HUES6 (cell line): ENCODE measurements at regions not wholly inside any gene's neighbourhood (a gene's known extent, or its start where the extent isn't known, plus 50 kb on each side); places are given as distances from the start of the nearest gene placed in this dataset.

Experiments
- H3K27ac ChIP-seq: 2 replicates; pipeline ENCODE4 v1.7.0; 2013; ENCODE audit warnings: low read depth, mild to moderate bottlenecking, low read length, inconsistent platforms
- H3K27me3 ChIP-seq: 2 replicates; pipeline ENCODE4 v1.6.1; 2013; ENCODE audit warnings: low read length; ENCODE audit not compliant: control insufficient read depth, insufficient read depth
- H3K36me3 ChIP-seq: 2 replicates; pipeline ENCODE4 v1.6.1; 2013; ENCODE audit warnings: low read length; ENCODE audit not compliant: control insufficient read depth, insufficient read depth
- H3K4me1 ChIP-seq: 2 replicates; pipeline ENCODE4 v1.6.1; 2013; ENCODE audit warnings: low read length; ENCODE audit not compliant: control insufficient read depth, insufficient read depth
- H3K4me3 ChIP-seq: 2 replicates; pipeline ENCODE4 v1.5.1; 2013; ENCODE audit warnings: low read depth, low read length
- H3K9ac ChIP-seq: one replicate; pipeline ENCODE4 v1.6.1; 2013; ENCODE audit warnings: mild to moderate bottlenecking, low read length
- H3K9me3 ChIP-seq: 2 replicates; pipeline ENCODE4 v1.6.1; 2013; ENCODE audit warnings: low read depth, low read length; ENCODE audit not compliant: control insufficient read depth, insufficient read depth

DNA sequence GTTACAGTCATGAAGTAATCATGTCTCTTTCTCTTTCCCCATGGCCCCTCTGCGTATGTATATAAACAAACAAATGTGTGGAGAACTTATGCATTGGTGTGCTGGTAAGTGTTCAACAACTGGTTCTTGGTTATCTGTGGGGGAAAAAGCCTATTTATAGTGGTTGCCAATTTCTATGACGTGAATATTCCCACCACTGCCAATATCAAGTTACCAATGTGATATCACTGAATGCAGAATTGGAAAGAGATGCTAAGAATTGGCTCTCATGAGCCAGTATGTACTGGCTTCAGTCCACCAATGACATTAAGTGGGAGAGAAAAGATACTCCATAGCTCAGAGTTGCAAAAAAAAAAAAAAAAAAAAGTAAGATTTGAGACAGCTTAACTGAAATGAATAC is 399.7 kb downstream of the REEP3 start:
- Histone ChIP-seq H3K9me3 (no peaks in the 10 kb centered on the region), H3K27ac (no peak overlapping the region), H3K4me1 (peaks cover 17% of the 10 kb centered on the region), H3K27me3 (no peaks in the 10 kb centered on the region), H3K4me3 (no peak overlapping the region), H3K36me3 (no peaks in the 10 kb centered on the region), H3K9ac (no peak overlapping the region)

DNA sequence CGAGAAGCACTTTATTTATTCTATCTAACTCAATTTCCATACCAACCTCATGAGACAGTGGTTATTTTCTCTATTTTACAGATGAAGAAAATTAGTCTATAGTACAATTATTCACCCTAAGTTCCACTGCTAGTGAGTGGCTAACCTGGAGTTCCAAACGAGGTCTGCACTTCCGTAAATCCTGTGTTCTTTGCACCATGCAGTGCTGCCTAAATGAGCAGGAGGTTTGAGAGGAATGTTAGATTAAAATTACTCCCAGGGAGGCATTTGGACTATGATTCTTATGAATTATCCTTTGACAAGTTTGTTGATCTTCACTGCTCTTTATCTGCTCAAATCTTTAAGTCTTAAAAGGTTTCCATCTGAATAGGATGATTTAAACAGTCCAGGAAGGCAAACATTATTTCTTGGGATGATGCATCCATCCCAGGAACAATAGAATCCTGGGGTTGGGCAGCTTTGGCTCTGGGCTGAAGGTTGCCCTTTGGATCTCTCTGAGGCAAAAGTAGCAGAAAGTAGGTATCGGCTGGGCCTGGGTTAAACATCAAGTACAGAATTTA is 400.8 kb downstream of the REEP3 start:
- H3K4me1 ChIP-seq: peaks cover 16% of the 10 kb centered on the region
- H3K9me3 ChIP-seq: no peaks in the 10 kb centered on the region
- H3K4me3 ChIP-seq: no peak overlapping the region
- H3K36me3 ChIP-seq: no peaks in the 10 kb centered on the region
- no peaks in the 10 kb centered on the region for H3K27me3 ChIP-seq
- H3K27ac ChIP-seq: no peak overlapping the region
- no peak overlapping the region for H3K9ac ChIP-seq

DNA sequence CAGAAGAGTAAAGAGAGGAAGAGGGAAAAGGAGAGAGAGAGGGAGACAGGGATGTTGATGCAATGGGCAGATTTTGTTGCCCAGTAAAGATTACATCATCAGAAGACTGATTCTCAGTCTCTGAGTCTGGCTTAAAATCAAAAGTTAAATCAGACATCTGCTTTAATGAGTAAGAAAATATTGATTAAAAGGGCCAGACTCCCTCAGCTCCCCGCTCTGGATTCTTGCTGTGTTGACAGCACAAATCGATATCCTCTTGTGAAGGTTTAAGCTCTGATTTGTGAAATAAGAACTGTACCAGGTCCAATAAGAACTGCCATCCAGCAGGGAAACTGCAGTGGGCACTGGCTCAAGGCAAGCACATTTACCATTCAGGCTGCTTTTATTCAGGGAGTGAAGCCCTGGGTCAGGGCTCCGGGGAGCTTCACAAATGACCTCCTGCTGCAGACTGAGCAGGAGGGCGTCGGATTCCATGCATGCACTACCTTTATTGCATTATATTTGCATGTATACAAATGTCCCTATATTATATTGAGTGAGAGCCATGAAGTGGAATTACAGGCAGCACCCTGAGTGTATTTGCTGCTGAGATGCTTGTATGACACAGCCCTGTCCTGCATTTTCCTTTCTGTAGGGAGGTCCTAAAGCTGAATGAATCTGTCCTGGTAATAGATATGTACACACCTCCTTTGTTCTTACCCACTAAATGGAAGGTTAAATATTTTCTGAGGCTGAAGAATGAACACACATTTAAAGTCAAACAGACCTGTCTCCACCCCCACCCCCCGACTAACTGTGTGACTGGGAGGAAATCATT is 401.5 kb downstream of the REEP3 start:
- H3K4me3 ChIP-seq: no peak overlapping the region
- H3K9me3 ChIP-seq: no peaks in the 10 kb centered on the region
- H3K4me1 ChIP-seq: peaks cover 11% of the 10 kb centered on the region; the same call in 1 of the 2 replicates
- no peak overlapping the region for H3K9ac ChIP-seq
- no peaks in the 10 kb centered on the region for H3K27me3 ChIP-seq
- H3K36me3 ChIP-seq: no peaks in the 10 kb centered on the region
- no peak overlapping the region for H3K27ac ChIP-seq

DNA sequence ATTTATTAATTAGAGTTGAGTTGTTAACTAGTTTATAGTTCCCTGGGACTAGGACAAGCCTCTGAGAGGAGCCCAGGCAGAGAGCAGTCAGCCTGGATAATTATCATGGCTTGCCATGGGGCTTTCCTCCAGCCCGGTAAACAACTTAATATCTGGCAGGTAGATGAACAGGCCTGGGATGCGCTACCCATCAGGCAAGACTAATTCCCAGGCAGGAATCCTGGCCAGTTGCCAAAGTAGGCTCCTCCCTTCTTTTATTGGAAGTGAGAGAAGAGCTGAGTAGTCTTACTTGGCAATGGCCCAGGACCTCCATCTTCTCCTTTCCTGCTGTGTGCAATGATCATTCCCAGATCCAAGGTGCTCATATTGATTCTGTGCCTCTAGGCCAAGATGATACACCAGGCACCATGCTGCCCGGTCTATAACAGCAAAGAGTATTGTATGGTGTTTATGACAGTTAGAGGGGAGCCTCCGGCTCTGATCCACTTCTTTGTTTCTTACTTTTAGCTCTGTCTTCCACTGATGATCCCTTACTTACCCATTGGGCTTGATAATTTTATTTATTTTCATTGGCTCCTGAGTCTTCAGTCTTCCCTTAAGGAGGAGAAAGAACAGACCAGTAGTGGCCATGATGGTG is 408.7 kb downstream of the REEP3 start:
- H3K4me1 ChIP-seq: peaks cover 5% of the 10 kb centered on the region; the same call in 1 of the 2 replicates
- no peak overlapping the region for H3K9ac ChIP-seq
- no peaks in the 10 kb centered on the region for H3K36me3 ChIP-seq
- no peaks in the 10 kb centered on the region for H3K27me3 ChIP-seq
- no peak overlapping the region for H3K27ac ChIP-seq
- no peaks in the 10 kb centered on the region for H3K9me3 ChIP-seq
- no peak overlapping the region for H3K4me3 ChIP-seq

DNA sequence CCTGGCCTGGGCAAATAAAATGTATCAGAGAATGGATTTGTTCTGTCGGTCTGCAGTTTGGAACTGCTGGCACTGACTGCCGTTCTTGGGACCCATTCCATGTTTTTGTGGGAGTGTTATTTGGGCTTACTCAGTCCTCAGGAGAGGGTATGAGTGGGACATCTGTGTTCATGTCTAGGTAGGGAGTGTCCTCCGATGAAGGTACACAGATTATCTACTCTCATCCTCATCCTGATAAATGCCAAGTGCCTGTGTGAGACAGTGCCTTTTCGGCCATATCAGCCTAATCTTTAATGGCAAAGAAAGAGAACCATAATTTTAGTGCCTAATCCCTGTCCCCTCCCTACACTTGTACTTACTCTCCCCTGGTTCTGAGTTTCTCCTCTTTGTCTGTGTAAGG is 409.4 kb downstream of the REEP3 start:
- no peak overlapping the region for H3K27ac ChIP-seq
- H3K9ac ChIP-seq: no peak overlapping the region
- H3K4me1 ChIP-seq: peaks cover 5% of the 10 kb centered on the region; the same call in 1 of the 2 replicates
- H3K9me3 ChIP-seq: no peaks in the 10 kb centered on the region
- H3K4me3 ChIP-seq: no peak overlapping the region
- H3K36me3 ChIP-seq: no peaks in the 10 kb centered on the region
- H3K27me3 ChIP-seq: no peaks in the 10 kb centered on the region

DNA sequence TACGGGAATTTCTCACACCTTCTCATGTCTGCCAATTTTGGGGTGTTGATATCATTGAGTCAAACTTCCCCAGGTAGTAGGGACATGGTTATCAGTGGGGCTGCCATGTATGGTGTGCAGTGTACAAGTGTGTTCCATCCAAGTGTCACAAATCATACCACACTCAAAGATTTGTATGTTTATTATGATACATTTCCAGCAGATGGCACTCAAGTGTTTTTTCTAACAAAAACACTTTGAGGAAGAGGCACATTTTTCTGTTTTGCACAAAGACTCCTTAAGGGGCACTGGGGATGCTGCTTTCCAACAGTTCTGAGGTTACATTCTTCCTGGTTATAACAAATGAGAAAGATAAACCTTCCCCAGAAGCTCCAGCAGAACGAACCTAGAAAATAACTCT is 414.5 kb downstream of the REEP3 start:
- no peak overlapping the region for H3K27ac ChIP-seq
- no peaks in the 10 kb centered on the region for H3K27me3 ChIP-seq
- no peak overlapping the region for H3K9ac ChIP-seq

DNA sequence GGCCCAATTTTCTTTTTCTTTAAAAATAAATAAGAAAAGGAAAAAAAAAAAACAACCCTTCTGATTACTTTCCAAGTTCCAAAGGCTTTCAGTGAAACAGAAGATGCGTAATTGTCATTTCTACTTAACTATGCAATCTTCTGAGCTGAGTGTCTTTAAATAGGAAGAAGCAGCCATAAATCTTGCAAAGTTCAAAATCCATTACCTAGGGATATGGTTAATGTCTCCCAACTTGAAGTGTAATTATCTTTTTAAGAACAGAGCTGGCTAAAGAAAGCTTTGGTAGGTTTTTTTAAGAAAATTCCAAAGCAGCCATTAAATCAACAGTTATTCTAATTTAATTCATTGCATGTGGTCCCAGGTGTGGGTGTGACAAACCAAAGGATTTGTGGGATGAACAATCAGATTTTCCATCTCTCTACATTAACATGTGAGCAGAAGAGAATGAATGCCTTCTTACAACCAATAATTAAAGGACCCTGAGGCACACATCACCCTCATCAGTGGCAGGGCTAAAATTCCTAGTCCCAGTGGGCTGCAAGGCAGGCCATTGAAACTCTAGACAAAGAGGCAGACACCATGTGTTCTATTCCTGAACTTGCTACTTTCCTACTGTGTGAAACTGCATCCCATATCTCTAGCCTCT is 419.2 kb downstream of the REEP3 start:
- no peaks in the 10 kb centered on the region for H3K27me3 ChIP-seq
- H3K4me3 ChIP-seq: no peak overlapping the region
- H3K36me3 ChIP-seq: no peaks in the 10 kb centered on the region
- H3K4me1 ChIP-seq: no peaks in the 10 kb centered on the region; the same call in 1 of the 2 replicates
- H3K9me3 ChIP-seq: 0 out of 2 replicates have a peak, but pooled peaks cover 2% of the 10 kb centered on the region
- no peak overlapping the region for H3K27ac ChIP-seq
- no peak overlapping the region for H3K9ac ChIP-seq

More for the DNA sequence above, 414.5 kb downstream of the REEP3 start:
- no peak overlapping the region for H3K4me3 ChIP-seq
- no peaks in the 10 kb centered on the region for H3K9me3 ChIP-seq
- H3K4me1 ChIP-seq: peaks cover 5% of the 10 kb centered on the region; the same call in 1 of the 2 replicates
- no peaks in the 10 kb centered on the region for H3K36me3 ChIP-seq

DNA sequence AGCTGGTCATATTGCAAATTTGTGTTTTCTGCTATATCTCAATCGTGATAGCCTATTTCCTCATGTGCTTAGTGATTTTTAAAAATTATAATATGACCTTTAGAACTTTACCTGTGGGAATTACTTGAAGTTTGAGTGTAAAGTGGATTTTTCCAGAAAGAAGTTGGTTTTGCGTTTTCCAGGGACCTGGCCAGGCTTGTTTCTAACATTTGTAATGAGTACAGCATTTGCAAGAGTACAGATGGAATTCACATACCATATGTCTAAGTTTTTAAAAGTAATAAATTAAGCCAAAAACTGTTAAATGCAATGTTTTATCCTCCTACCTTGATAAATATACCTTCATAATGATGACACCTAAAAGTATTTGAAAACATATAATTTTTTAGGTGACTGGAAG is 443.2 kb downstream of the REEP3 start:
- H3K36me3 ChIP-seq: no peaks in the 10 kb centered on the region
- no peaks in the 10 kb centered on the region for H3K9me3 ChIP-seq
- no peak overlapping the region for H3K27ac ChIP-seq
- H3K4me3 ChIP-seq: no peak overlapping the region
- H3K9ac ChIP-seq: no peak overlapping the region
- no peaks in the 10 kb centered on the region for H3K27me3 ChIP-seq
- H3K4me1 ChIP-seq: no peaks in the 10 kb centered on the region

DNA sequence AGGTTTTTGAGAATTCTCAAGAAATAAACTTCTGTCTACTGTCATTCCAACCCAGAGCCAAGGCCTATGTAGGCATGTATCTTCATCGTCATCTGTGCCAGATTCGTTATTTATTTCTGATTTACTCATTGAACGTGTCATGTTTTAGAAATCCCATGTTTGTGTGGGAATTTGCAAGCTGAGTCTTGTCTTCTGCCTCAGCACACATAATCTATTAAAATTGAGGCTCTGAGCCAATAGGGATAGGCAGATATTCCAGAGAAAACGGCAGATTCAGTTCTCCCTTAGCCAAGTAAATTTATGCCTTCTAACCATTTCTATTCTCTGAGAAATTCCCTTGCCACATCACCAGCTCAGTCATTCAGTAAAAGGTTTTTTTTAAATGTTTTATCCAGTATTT is 444.6 kb downstream of the REEP3 start:
- Histone ChIP-seq H3K36me3 (no peaks in the 10 kb centered on the region), H3K9me3 (no peaks in the 10 kb centered on the region), H3K9ac (no peak overlapping the region), H3K4me1 (no peaks in the 10 kb centered on the region), H3K4me3 (no peak overlapping the region), H3K27ac (no peak overlapping the region), H3K27me3 (no peaks in the 10 kb centered on the region)

DNA sequence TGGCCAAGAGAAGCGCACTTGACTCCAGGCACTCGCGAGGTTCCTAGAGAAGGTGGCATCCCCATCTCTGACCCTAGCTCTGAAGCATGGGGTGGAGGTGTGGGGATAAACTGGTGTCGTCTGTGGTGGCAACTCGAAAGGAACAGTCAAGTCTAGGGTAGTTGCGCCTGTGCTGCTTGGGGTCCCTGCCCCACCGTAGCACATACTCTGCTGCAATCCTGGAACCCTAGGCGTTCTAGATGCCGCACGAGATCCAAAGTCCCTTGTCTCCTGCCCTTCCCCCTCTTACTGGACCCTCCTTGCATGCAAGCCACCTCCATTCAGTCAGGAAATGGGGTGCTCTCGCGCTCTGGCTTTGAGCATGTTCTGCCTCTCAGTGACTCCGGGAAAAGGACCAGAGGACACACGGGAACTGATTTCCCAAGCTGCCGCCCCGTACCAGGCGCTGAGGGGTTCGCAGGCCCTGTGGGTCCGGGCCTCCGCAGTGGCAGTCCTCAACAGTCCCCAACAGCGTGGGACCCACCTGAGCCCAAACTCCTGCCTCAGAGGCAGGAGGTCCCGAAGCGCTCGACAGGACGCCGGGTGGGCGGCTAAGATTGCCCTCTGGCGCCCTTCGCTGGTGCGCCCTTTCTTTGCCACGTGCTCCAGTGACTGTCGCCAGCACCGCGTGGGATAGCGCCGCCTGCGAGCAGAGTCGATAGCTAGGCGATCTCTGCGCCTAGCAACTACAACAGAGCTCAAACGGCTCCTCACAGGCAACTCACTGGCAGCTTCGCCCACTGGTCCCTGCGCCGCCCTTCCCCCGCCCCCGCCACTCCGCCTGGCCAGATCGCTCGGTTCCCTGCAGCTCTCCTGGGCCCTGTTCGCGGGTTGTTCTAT is 452.0 kb downstream of the REEP3 start:
- Histone ChIP-seq H3K27ac (no peak overlapping the region), H3K9ac (no peak overlapping the region), H3K4me3 (no peak overlapping the region), H3K4me1 (no peaks in the 10 kb centered on the region), H3K36me3 (no peaks in the 10 kb centered on the region), H3K9me3 (no peaks in the 10 kb centered on the region; the same call in 1 of the 2 replicates), H3K27me3 (no peaks in the 10 kb centered on the region)
